Kidney (tissue), 13 donors: ENCODE measurements at regions not wholly inside any gene's neighbourhood (a gene's known extent, or its start where the extent isn't known, plus 50 kb on each side); places are given as distances from the start of the nearest gene placed in this dataset.
A peak's percentile ranks its signal among the peaks of the same experiment; 100 is the strongest.
"Not testable (repeated sequence)": the region's sequence is repeated elsewhere in the genome, so short reads cannot be mapped to it uniquely, and the experiment has no call there.

Experiments used
- DNase-seq, 5 donors: peaks; one replicate each; pipeline ENCODE4 v3.0.0-alpha.2; 2013 to 2020
- FAIRE-seq: peaks from 2 replicates; lab custom pipeline; 2012; peaks lifted over from hg19 to GRCh38; lab: Jason Lieb, UNC
- H3K27ac ChIP-seq, 2 donors: one replicate each; pipeline ENCODE4 v1.7.0; 2013; ENCODE audit warnings: low read depth in 2 of 2, low read length in 2 of 2, inconsistent platforms in 1 of 2
- H3K27me3 ChIP-seq: one replicate; pipeline ENCODE4 v1.7.1; 2013; ENCODE audit warnings: low read length, inconsistent platforms; ENCODE audit not compliant: control insufficient read depth, insufficient read depth
- H3K36me3 ChIP-seq, 3 donors: one replicate each; pipeline versions ENCODE4 v1.7.0 to v1.7.1; 2013; ENCODE audit warnings: low read length in 3 of 3, control low read depth in 1 of 3, inconsistent platforms in 1 of 3; ENCODE audit not compliant: insufficient read depth in 3 of 3, control insufficient read depth in 2 of 3
- H3K4me1 ChIP-seq, 3 donors: one replicate each; pipeline versions ENCODE4 v1.7.0 to v1.7.1; 2013; ENCODE audit warnings: low read length in 3 of 3, inconsistent platforms in 1 of 3, low read depth in 1 of 3; ENCODE audit not compliant: control insufficient read depth in 2 of 3, insufficient read depth in 2 of 3
- H3K4me3 ChIP-seq, 3 donors: one replicate each; pipeline versions ENCODE4 v1.7.0 to v1.8.1; 2013; ENCODE audit warnings: low read length in 3 of 3, control low read depth in 1 of 3, inconsistent platforms in 1 of 3
- H3K9ac ChIP-seq, 3 donors: one replicate each; pipeline versions ENCODE4 v1.7.0 to v1.7.1; 2013; ENCODE audit warnings: low read length in 3 of 3, control low read depth in 1 of 3, inconsistent platforms in 1 of 3
- H3K9me3 ChIP-seq, 3 donors: one replicate each; pipeline versions ENCODE4 v1.7.0 to v1.7.1; 2013; ENCODE audit warnings: low read length in 3 of 3, control low read depth in 1 of 3, inconsistent platforms in 1 of 3; ENCODE audit not compliant: control insufficient read depth in 2 of 3, insufficient read depth in 1 of 3
- CTCF ChIP-seq: IDR thresholded peaks from 3 replicates; pipeline ENCODE4 v1.5.1; 2012; ENCODE audit warnings: mild to moderate bottlenecking, moderate library complexity, borderline replicate concordance; ENCODE audit not compliant: insufficient read depth; ENCODE audit errors: extremely low read depth
- intact Hi-C: fragments of 100-400 bp; cut with DNase I; formaldehyde crosslinking; loops from one replicate; pipeline ENCODE4 v1.11.1; 2022
- donor health status: control.
- donor health status: control.
- donor health status: control.
- donor health status: control.
- donor health status: control.
- donor health status: DM: yes; HTN: yes; CAD: no.
- donor health status: Normal renal cell carcinoma (clear cell type).

- no peaks in the 10 kb centered on the region for H3K27me3 ChIP-seq
- no peaks in the 10 kb centered on the region for H3K9me3 ChIP-seq
- no peak overlapping the region for H3K27ac ChIP-seq
- FAIRE-seq = no peak
- H3K4me1 ChIP-seq = no peaks in the 10 kb centered on the region
- H3K36me3 ChIP-seq = no peaks in the 10 kb centered on the region
- no peak overlapping the region for H3K4me3 ChIP-seq
- no peak overlapping the region for H3K9ac ChIP-seq
- TF ChIP-seq CTCF = no peak
- no peak for DNase-seq
- intact Hi-C loops = no loop called here
Measured at GRCh38 chr4:183374950-183375555, 52.8 kb upstream of the CLDN24 start.

GRCh38 chr4:183376381-183376780 lies 54.2 kb upstream of the CLDN24 start:
- Histone ChIP-seq H3K36me3 (no peaks in the 10 kb centered on the region), H3K9ac (no peak overlapping the region), H3K27ac (no peak overlapping the region), H3K4me1 (no peaks in the 10 kb centered on the region), H3K4me3 (no peak overlapping the region), H3K9me3 (no peaks in the 10 kb centered on the region), H3K27me3 (no peaks in the 10 kb centered on the region)
- FAIRE-seq (no peak), DNase-seq (peak in 2 of 5 donors; percentile 27 to 59)
- intact Hi-C loops = no loop called here
- TF ChIP-seq CTCF = no peak

GRCh38 chr4:183377491-183377890 lies 55.3 kb upstream of the CLDN24 start:
- H3K27ac ChIP-seq = no peak overlapping the region
- no peak for TF ChIP-seq CTCF
- H3K9me3 ChIP-seq = no peaks in the 10 kb centered on the region
- no peaks in the 10 kb centered on the region for H3K36me3 ChIP-seq
- FAIRE-seq = no peak
- no peak for DNase-seq
- H3K27me3 ChIP-seq = no peaks in the 10 kb centered on the region
- intact Hi-C loops = no loop called here
- no peaks in the 10 kb centered on the region for H3K4me1 ChIP-seq
- no peak overlapping the region for H3K9ac ChIP-seq
- no peak overlapping the region for H3K4me3 ChIP-seq

- H3K9ac ChIP-seq, H3K4me1 ChIP-seq, FAIRE-seq, H3K36me3 ChIP-seq, H3K4me3 ChIP-seq, H3K9me3 ChIP-seq, H3K27me3 ChIP-seq, DNase-seq, H3K27ac ChIP-seq, intact Hi-C loops: not testable (repeated sequence)
Measured at GRCh38 chr4:183378347-183378746, 56.1 kb upstream of the CLDN24 start.
